ENCODE measurements at regions not wholly inside any gene's neighbourhood (a gene's known extent, or its start where the extent isn't known, plus 50 kb on each side); places are given as distances from the start of the nearest gene placed in this dataset.
A peak's percentile ranks its signal among the peaks of the same experiment; 100 is the strongest.

- no peak for DNase-seq
Observed at GRCh38 chr15:47950447-47950846, 170.3 kb upstream of the SLC24A5 start.

- no peak for DNase-seq
Observed at GRCh38 chr15:47951781-47952180, 169.0 kb upstream of the SLC24A5 start.

DNA sequence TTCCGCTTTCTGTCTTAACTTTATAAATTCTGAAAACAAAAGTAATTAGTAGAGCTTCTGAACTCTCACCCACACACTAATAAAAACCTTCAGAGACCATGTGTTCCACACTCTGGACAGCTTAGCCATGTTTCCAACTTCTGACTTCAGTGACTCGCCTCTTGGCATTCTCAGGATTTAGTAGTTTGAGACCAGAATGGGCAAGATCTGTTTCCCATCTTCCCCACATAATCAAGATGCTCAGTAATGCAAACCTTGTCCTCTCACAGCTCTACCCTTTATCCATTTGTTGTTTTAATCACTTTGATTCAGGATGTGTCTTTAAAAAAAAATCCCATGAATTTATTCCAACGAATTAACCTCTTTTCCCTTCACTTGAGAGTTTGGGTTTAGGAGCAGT, 166.6 kb upstream of the SLC24A5 start:
- DNase-seq, result no peak

GRCh38 chr15:47955021-47955420, 165.8 kb upstream of the SLC24A5 start:
- DNase-seq, result no peak

DNA sequence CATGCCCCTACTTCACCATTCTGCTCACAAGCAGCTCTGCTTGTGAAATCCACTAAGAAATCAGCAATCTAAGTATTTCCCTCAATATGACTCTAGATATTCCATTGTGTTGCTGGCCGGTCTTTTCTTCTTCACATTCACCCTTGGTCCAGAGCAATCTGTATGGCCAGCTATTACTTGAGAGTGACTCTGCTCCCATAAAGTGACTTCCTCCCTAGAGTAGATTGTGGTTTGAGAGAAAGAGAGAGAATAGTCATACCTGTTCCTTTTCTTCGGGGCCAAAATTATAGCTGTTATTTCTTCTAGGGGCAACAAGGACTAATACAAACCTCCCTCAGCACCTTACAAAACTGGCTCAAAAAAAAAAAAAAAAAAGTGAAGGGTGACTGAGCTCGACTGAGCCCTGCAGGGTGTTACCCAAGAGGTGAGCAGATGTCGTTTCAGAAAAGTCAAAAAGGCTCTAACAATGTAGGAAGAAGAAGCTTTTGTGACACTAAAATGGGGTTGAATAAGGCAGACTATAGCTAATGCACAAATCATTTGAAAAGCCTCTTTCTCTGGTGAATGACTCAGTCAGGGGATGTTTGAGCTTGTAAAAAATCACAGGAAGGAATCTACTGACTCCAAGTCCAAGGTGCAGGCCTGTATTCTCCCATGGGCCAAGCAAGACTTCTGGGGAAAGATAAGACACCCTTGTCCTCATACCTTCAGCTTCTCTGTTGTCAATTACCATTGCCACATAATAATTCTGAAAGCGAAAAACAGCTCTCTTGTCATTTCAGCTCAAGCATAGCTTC, 161.0 kb upstream of the SLC24A5 start:
- no peak for DNase-seq

- no peak for DNase-seq
Observed at GRCh38 chr15:47961401-47962090, 159.2 kb upstream of the SLC24A5 start.

GRCh38 chr15:47963265-47963664, 157.5 kb upstream of the SLC24A5 start:
- no peak for DNase-seq

DNA sequence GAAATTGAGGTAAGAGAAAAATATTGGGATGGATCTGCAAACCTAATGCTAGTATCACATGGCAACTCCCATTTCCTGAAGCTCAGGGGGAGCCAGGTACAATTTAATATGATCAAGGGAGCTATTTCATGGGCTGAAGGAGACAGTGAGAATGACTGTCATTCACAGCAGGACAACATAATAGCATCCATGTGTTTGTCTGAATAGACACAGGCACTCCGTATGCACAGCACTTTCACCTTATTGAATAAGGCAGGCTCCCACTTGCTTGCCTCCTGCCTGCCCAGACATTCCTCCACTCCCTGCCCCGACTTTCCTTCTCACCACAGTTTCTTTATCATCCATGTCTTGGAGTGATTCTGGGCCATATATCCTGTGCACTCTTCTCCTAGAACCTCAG, 156.6 kb upstream of the SLC24A5 start:
- peak in 1 of 3 experiments; percentile 3 for DNase-seq

DNA sequence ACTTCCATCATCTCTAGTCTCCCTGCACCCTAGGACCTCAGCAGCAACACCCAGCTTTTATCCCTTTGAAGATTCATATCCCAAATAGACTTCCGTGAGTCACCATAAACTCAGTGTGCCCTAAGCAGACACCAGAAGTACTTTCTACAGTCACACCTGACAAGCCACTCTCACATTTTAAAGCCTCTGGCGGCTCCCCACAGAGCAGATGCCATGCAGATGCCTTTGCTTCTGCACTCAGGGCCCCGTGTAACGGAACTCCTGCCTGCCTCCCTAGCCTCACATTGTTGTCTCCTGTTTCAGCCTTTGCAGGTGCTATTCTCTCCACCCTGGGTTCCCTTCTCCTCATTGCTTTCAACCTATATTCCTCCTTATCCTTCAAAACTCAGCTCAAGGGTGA, 155.5 kb upstream of the SLC24A5 start:
- DNase-seq, result no peak

- DNase-seq, result no peak
Observed at GRCh38 chr15:47968593-47968992, 152.2 kb upstream of the SLC24A5 start.

GRCh38 chr15:47971637-47972036, 149.2 kb upstream of the SLC24A5 start:
- DNase-seq, result no peak

DNA sequence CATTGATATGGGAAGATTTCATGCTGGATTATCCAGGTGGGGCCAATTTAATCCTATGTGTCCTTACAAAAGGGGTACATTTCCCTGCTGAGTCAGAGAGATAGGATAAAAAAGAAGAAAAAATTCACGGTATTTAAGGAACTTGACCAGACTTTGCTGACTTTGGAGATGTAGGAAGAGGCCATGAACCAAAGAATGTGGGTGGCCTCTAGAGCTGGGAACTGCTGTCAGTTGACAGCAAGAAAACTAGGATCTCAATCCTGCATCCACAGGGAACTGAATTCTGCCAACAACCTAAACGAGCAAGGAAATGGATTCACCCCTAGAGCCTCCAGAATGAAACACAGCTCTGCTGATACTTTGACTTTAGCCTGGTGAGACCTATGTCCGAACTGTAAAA, 148.1 kb upstream of the SLC24A5 start:
- no peak for DNase-seq

DNA sequence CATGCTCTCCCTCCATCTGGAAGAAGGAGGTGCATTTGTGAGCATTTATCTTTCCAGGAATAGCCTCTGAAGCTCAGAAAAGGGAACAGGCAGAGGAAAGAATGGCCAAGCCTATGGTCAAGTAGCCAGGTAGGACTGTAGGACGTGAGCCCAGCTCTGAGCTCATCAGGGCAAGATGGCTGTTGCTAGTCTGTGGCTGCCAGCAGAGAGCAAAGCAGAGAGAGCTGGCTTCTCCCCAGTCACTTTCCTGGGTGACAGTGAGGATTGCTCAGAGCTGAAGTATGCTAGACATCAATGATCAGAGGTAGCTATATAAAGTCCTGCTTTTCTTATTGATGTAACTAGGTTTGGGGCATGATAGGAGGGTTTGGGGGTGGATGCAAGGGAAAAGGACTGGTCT, 146.1 kb upstream of the SLC24A5 start:
- no peak for DNase-seq

- DNase-seq, result peak; percentile 6 to 35 (median 15)
Observed at GRCh38 chr15:47975427-47975826, 145.4 kb upstream of the SLC24A5 start.

- no peak for DNase-seq
Observed at GRCh38 chr15:47983533-47983932, 137.3 kb upstream of the SLC24A5 start.

- DNase-seq, result no peak
Observed at GRCh38 chr15:47985568-47985967, 135.2 kb upstream of the SLC24A5 start.

DNA sequence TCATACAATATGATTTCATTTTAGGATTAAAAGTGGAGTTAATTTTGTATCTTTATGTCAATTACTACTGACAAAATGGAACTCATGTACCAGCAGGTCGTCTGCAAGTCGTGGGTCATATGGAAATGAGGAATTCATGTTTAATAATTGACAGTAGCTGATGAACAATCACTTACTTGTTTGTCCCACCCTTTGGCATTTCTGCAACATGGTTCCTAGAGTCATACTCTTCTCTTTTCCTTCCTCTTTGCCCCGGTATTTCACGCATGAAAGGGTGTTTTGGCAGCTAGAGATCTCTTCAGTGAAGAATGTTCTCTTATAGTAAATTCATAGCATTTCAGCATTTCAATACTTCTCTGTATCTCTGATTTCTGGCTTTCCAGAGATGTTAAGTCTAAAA, 133.3 kb upstream of the SLC24A5 start:
- DNase-seq, result no peak

GRCh38 chr15:47987908-47988532, 132.8 kb upstream of the SLC24A5 start:
- peak; percentile 17 to 74 (median 67) for DNase-seq

GRCh38 chr15:47988564-47988963, 132.2 kb upstream of the SLC24A5 start:
- peak in 2 of 3 experiments; percentile 1 to 5 for DNase-seq

DNA sequence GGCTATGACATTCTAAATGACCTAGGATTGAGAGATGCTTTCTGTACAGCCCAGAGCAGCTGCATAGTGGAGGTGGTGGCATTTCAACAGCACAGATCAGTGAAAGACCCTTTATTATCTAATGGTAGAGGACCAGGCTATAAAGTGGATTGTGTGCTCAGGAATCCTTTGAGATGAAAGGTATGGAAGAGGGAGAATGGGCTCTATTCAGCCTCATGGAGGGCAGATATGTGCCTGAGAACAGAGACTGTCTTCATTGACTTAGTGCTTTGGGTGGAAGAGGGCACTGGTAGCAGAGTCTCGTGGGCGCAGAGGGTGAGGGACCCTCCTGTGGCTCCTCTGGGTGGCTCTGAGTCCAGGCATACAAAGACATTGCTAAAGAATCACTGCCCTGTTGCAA, 130.0 kb upstream of the SLC24A5 start:
- DNase-seq, result no peak

- DNase-seq, result no peak
Observed at GRCh38 chr15:47991357-47991756, 129.4 kb upstream of the SLC24A5 start.

GRCh38 chr15:47993051-47993450, 127.7 kb upstream of the SLC24A5 start:
- DNase-seq, result no peak

GRCh38 chr15:47997195-47998080, 123.4 kb upstream of the SLC24A5 start:
- peak in 1 of 3 experiments; percentile 2 for DNase-seq

Measured in NCI-H1417 (cell line).